Body of pancreas (tissue), 4 donors: ENCODE measurements at regions not wholly inside any gene's neighbourhood (a gene's known extent, or its start where the extent isn't known, plus 50 kb on each side); places are given as distances from the start of the nearest gene placed in this dataset.

Source experiments
- CTCF ChIP-seq, 7 experiments: fragments of 450-650 bp in 4 of 7; fragments of 200-600 bp in 3 of 7; sonication (generic) in 3 of 7; IDR thresholded peaks; one replicate each; pipeline ENCODE4 v1.5.1; 2016 to 2019; ENCODE audit warnings: antibody characterized with exemption in 7 of 7
- POLR2A ChIP-seq, 3 donors: fragments of 450-650 bp; IDR thresholded peaks; one replicate each; pipeline ENCODE4 v1.6.1; 2016; ENCODE audit warnings: antibody characterized with exemption in 3 of 3, mild to moderate bottlenecking in 2 of 3

GRCh38 chr4:13208558-13209193, 275.5 kb downstream of the RAB28 start:
- TF ChIP-seq POLR2A (IDR thresholded peaks at IDR 0.05) (no peak), CTCF (IDR thresholded peaks at IDR 0.05) (no peak)
